ENCODE measurements at regions not wholly inside any gene's neighbourhood (a gene's known extent, or its start where the extent isn't known, plus 50 kb on each side); places are given as distances from the start of the nearest gene placed in this dataset.

DNA sequence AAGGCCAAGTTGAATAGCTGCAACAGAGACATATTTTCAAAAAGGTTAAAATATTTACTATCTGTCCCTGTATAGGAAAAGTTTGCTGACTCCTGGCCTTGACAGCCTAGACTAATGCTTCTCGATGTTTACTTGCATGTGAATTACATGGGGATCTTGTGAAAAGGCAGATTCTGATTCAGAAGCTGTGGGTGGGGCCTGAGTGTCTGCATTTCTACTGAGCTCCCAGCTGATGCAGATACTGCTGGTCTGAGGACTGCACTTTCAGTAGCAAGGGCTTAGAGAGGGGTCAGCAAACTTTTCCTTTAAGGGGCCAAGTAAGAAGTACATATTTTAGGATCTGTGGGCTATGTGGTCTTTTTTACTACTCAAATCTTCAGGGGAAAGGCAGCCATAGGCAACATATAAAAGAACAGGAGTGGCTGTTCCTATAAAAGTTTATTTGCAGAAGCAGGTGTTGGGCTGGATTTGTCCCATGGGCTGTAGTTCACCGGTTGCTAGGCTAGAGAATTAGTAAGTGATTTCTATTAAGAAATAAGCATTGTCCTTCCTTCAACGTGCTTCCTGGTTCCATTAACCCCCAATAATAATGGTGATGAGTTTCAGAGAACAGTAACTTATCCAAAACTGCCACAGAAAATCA lies 97.2 kb upstream of the PDE5A start:
- Histone ChIP-seq H3K4me1 (ENCODE audit: control insufficient read depth in 5 of 5, insufficient read depth in 5 of 5, low read length in 5 of 5) (peaks cover 1 to 22% (median 9%) of the 10 kb centered on the region in 5 donors), H3K9me3 (ENCODE audit: control insufficient read depth in 4 of 4, insufficient read depth in 3 of 4, low read length in 3 of 4) (no peaks in the 10 kb centered on the region), H3K27me3 (ENCODE audit: control insufficient read depth in 3 of 3, insufficient read depth in 3 of 3, low read length in 2 of 3) (no peaks in the 10 kb centered on the region), H3K4me3 (no peak overlapping the region), H3K36me3 (ENCODE audit: control insufficient read depth in 4 of 4, insufficient read depth in 4 of 4, low read length in 4 of 4) (no peaks in the 10 kb centered on the region), H3K27ac (ENCODE audit: low read depth in 1 of 2, low read length in 1 of 2) (no peak overlapping the region), H3K9ac (ENCODE audit: insufficient read depth in 1 of 2, low read length in 2 of 2) (no peak overlapping the region)
- TF ChIP-seq, protein P1, sequence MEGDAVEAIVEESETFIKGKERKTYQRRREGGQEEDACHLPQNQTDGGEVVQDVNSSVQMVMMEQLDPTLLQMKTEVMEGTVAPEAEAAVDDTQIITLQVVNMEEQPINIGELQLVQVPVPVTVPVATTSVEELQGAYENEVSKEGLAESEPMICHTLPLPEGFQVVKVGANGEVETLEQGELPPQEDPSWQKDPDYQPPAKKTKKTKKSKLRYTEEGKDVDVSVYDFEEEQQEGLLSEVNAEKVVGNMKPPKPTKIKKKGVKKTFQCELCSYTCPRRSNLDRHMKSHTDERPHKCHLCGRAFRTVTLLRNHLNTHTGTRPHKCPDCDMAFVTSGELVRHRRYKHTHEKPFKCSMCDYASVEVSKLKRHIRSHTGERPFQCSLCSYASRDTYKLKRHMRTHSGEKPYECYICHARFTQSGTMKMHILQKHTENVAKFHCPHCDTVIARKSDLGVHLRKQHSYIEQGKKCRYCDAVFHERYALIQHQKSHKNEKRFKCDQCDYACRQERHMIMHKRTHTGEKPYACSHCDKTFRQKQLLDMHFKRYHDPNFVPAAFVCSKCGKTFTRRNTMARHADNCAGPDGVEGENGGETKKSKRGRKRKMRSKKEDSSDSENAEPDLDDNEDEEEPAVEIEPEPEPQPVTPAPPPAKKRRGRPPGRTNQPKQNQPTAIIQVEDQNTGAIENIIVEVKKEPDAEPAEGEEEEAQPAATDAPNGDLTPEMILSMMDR (IDR thresholded peaks at IDR 0.05; ENCODE audit: control extremely low read depth, extremely low read depth) = no peak
- DNase-seq (no peak), ATAC-seq (ENCODE audit: insufficient read depth, low FRiP score) (no peak)
- WGBS, 2 donors = 40 to 43% methylated on average over 3 of the region's 3 CpGs

DNA sequence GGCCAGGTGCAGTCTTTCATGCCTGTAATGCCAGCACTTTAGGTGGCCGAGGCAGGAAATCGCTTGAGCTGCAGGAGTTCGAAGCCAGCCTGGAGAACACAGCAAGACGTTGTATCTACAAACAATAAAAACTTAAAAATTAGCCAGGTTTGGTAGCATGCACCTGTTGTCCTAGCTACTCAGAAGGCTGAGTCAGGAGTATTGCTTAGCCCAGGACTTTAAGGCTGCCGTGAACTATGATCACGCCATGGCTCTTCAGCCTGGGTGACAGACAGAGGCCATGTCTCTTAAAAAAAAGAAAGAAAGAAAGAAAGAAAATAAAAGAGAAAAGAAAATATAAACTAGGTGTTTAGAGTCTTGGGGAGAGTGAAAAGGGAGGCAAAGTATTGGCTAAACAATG lies 96.4 kb upstream of the PDE5A start:
- 87 to 89% methylated on average over 6 of the region's 6 CpGs for WGBS, 2 donors
- Histone ChIP-seq H3K9ac (ENCODE audit: insufficient read depth in 1 of 2, low read length in 2 of 2) (no peak overlapping the region), H3K27ac (ENCODE audit: low read depth in 1 of 2, low read length in 1 of 2) (no peak overlapping the region), H3K36me3 (ENCODE audit: control insufficient read depth in 4 of 4, insufficient read depth in 4 of 4, low read length in 4 of 4) (no peaks in the 10 kb centered on the region), H3K4me1 (ENCODE audit: control insufficient read depth in 5 of 5, insufficient read depth in 5 of 5, low read length in 5 of 5) (peaks cover 0 to 14% (median 4%) of the 10 kb centered on the region in 5 donors), H3K9me3 (ENCODE audit: control insufficient read depth in 4 of 4, insufficient read depth in 3 of 4, low read length in 3 of 4) (peaks cover 0 to 5% (median 0%) of the 10 kb centered on the region in 4 donors), H3K27me3 (ENCODE audit: control insufficient read depth in 3 of 3, insufficient read depth in 3 of 3, low read length in 2 of 3) (no peaks in the 10 kb centered on the region), H3K4me3 (no peak overlapping the region)
- DNase-seq = no peak
- no peak for ATAC-seq (ENCODE audit: insufficient read depth, low FRiP score)
- TF ChIP-seq, protein P1 (IDR thresholded peaks at IDR 0.05; ENCODE audit: control extremely low read depth, extremely low read depth) = no peak

DNA sequence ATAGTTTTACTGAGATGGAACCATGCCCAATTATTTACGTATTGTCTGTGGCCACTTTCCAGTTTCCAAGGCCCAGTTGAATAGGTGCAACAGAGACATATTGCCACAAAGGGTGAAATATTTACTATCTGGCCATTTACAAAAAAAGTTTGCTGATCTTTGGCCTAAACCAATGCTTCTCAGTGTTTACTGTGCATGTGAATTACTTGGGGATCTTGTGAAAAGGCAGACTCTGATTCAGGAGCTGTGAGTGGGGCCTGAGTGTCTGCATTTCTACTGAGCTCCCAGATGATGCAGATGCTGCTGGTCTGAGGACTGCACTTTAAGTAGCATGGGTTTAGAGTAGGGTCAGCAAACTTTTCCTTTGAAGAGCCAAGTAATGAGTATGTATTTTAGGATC lies 94.1 kb upstream of the PDE5A start:
- 95% methylated on average over 1 of the region's 1 CpG for WGBS, 2 donors
- Histone ChIP-seq H3K4me3 (no peak overlapping the region), H3K9me3 (ENCODE audit: control insufficient read depth in 4 of 4, insufficient read depth in 3 of 4, low read length in 3 of 4) (peaks cover 0 to 6% (median 0%) of the 10 kb centered on the region in 4 donors), H3K27me3 (ENCODE audit: control insufficient read depth in 3 of 3, insufficient read depth in 3 of 3, low read length in 2 of 3) (no peaks in the 10 kb centered on the region), H3K36me3 (ENCODE audit: control insufficient read depth in 4 of 4, insufficient read depth in 4 of 4, low read length in 4 of 4) (no peaks in the 10 kb centered on the region), H3K27ac (ENCODE audit: low read depth in 1 of 2, low read length in 1 of 2) (no peak overlapping the region), H3K9ac (ENCODE audit: insufficient read depth in 1 of 2, low read length in 2 of 2) (no peak overlapping the region), H3K4me1 (ENCODE audit: control insufficient read depth in 5 of 5, insufficient read depth in 5 of 5, low read length in 5 of 5) (peaks cover 0 to 6% (median 0%) of the 10 kb centered on the region in 5 donors)
- ATAC-seq (ENCODE audit: insufficient read depth, low FRiP score) (no peak), DNase-seq (no peak)
- TF ChIP-seq, protein P1 (IDR thresholded peaks at IDR 0.05; ENCODE audit: control extremely low read depth, extremely low read depth) = no peak

DNA sequence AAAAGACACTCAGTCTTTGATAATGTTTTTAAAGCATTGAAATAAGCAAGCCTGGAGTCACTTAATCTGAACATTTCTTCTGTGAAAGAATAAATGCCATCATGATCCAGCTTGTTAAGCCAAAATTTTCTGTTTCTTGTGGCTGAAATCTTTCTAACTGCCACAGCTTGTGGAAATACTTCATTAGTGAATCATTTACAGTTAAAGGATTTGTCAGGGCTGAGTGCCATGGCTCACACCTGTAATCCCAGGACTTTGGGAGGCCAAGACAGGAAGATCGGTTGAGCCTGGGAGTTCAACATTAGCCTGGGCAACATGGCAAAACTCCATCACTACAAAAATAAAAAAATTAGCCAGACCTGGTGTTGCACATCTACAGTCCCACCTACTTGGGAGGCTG lies 93.3 kb upstream of the PDE5A start:
- Histone ChIP-seq H3K4me1 (ENCODE audit: control insufficient read depth in 5 of 5, insufficient read depth in 5 of 5, low read length in 5 of 5) (peaks cover 0 to 6% (median 0%) of the 10 kb centered on the region in 5 donors), H3K9me3 (ENCODE audit: control insufficient read depth in 4 of 4, insufficient read depth in 3 of 4, low read length in 3 of 4) (peaks cover 0 to 9% (median 0%) of the 10 kb centered on the region in 4 donors), H3K4me3 (no peak overlapping the region), H3K36me3 (ENCODE audit: control insufficient read depth in 4 of 4, insufficient read depth in 4 of 4, low read length in 4 of 4) (no peaks in the 10 kb centered on the region), H3K27me3 (ENCODE audit: control insufficient read depth in 3 of 3, insufficient read depth in 3 of 3, low read length in 2 of 3) (no peaks in the 10 kb centered on the region), H3K27ac (ENCODE audit: low read depth in 1 of 2, low read length in 1 of 2) (no peak overlapping the region), H3K9ac (ENCODE audit: insufficient read depth in 1 of 2, low read length in 2 of 2) (no peak overlapping the region)
- TF ChIP-seq, protein P1 (IDR thresholded peaks at IDR 0.05; ENCODE audit: control extremely low read depth, extremely low read depth) = no peak
- WGBS, 2 donors = 72 to 85% methylated on average over 1 of the region's 1 CpG
- ATAC-seq (ENCODE audit: insufficient read depth, low FRiP score) = no peak
- no peak for DNase-seq
